GM12892 (cell line): ENCODE measurements at regions not wholly inside any gene's neighbourhood (a gene's known extent, or its start where the extent isn't known, plus 50 kb on each side); places are given as distances from the start of the nearest gene placed in this dataset.

Experiments used
- POLR2A ChIP-seq: IDR thresholded peaks from 2 replicates; pipeline ENCODE4 v1.6.1; 2011; ENCODE audit warnings: low read depth, low read length, control low read depth
- POLR2AphosphoS5 ChIP-seq: IDR thresholded peaks from 2 replicates; pipeline ENCODE4 v1.6.1; 2011; ENCODE audit warnings: low read depth, low read length, control low read depth
- TAF1 ChIP-seq: IDR thresholded peaks from 2 replicates; pipeline ENCODE4 v1.6.1; 2011; ENCODE audit warnings: low read depth, mild to moderate bottlenecking, control low read depth, low read length, borderline replicate concordance

DNA sequence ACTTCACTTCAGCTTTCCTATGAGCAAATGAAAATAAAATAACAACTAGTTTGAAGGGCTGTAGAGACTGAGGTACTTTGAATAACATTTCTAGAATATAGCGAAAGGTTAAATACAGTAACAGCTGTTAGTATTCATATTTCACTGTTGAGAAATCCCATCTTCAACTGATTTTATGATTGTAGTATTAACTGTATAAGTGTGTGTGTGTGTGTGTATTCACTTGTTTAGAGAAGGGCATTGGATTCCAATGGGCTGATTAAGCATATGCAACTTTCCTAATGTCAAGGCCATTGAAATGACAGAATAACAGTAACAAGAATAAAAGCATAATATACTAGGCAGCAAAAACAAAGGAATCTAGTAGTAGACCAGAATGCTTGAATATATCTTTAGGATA, 957.5 kb upstream of the EPHA7 start:
- TF ChIP-seq POLR2A (no peak), TAF1 (no peak), POLR2AphosphoS5 (no peak)
